HG02870 (cell line): ENCODE measurements at regions not wholly inside any gene's neighbourhood (a gene's known extent, or its start where the extent isn't known, plus 50 kb on each side); places are given as distances from the start of the nearest gene placed in this dataset.

Experiments
- ATAC-seq: cut with Tn5 transposase; IDR thresholded peaks from one replicate; pipeline ENCODE4 v1.9.1; 2021; ENCODE audit warnings: mild to moderate bottlenecking, moderate library complexity; ENCODE audit not compliant: unreplicated experiment

GRCh38 chr4:136581119-136581518 is 951.2 kb downstream of the PCDH18 start:
- ATAC-seq: no peak

DNA sequence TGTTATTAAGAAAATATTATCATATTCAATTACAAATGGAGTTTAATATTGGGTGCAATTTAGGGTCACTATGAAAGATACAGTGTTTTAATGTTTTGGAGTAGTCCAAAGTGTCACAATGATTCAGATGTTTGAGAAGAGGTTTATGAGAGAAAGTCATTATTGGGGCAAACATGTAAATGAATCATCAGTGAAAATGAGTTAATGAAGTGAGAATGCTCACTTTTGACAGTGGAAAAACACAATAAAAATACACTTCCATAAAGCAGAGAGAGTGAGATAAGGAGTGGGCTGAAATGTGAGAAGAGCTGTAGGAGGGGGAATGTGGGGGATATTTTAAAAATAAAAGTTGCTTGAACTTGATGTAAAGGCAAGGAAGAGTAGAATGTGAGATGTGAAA is 957.1 kb downstream of the PCDH18 start:
- ATAC-seq: no peak

DNA sequence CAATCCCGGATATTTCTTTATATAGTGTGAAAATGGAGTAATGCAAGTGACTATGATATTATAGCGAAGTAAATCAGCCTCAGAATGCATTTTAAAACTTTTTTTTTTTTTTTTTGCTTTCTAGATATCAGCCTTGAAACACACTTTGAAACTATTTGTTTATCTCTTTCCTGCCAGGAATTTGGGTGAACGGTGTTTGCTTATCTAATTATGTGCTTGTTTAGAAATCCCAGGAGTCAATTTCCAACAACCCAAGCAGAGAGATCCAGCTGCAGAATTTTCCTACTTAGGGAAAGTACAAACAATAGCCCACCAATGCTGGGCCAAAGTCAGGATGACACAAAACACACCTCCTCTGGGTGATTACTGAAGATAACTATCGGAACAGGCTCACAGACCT is 958.8 kb downstream of the PCDH18 start:
- no peak for ATAC-seq

- no peak for ATAC-seq
These were observed 961.0 kb downstream of the PCDH18 start for GRCh38 chr4:136571315-136571714.

DNA sequence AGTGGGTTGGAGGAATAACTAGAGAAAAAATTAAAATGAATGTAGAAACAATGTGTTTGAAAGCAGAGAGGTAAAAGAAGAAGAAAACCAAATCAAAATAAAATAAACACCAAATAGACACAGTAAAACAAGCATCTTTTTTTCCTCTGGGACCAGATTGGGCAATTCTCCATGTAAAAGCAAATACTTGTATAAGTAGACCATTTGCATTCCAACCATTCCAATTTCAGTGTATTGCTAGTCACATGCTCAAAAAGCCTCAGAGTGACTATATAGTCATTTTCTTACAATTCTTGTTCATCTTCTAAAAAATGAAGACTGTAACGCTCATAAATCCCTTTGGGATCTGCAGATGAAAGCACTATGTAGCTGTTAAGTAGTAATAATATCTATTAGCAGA is 969.5 kb downstream of the PCDH18 start:
- ATAC-seq: no peak

GRCh38 chr4:136558940-136559494 is 973.3 kb downstream of the PCDH18 start:
- no peak for ATAC-seq

GRCh38 chr4:136557396-136557795 is 974.9 kb downstream of the PCDH18 start:
- ATAC-seq: no peak

DNA sequence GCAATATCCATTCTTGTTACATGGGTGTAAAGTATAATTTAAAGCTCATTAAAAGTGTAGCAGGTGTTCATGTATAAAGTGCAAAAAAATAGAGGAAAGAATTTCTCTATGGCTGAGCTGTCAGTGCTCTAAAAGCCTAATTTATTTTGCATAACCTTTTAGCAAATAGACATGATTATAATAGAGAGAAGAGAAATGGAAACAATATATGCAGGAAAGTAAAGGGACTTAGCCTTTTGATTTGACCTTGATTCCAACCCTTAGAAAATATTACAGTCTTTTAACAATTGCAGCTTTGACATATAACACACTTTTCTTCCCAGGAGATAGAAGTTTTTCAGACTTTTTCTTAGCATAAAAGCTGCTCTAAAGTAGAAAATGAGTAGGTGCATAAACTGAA is 978.3 kb downstream of the PCDH18 start:
- no peak for ATAC-seq

DNA sequence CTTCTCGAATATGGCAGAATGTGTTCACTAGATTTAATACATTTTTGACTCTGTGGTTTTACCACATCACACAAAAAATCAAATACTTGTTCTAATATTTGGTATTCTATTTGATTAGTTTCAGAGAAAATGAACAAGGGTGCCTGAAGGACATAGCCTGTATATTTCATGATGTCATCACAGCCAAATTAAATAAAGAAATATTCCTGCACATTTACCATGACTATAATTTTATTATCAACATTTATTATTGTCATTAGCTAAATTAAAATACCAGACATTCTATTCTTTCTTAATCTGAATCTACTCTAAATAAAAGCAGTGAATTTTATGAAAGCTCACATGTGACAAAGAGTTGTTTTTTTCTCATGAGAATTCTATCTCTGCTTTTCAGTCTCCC is 980.5 kb downstream of the PCDH18 start:
- no peak for ATAC-seq

DNA sequence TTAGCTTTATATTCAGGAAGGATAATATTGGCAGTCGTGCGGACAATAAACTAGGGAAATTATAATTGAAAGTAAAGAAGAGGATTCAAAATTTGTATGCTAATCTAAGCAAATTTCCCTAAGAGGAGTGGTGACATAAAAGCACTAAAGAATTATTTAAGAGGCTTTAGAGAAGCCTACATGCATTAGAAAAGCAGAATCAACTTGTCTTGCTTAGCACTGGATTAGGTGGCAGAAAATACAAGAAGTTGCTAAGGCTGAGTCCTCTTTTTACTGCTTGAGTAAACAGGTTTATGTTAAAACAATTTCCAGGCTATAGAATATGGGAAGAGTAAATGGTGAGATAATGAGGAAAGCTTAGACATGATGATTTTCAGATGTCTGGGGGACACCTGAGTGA is 991.5 kb downstream of the PCDH18 start:
- ATAC-seq: no peak

GRCh38 chr4:136528131-136528530 is 1004.2 kb downstream of the PCDH18 start:
- ATAC-seq: no peak

DNA sequence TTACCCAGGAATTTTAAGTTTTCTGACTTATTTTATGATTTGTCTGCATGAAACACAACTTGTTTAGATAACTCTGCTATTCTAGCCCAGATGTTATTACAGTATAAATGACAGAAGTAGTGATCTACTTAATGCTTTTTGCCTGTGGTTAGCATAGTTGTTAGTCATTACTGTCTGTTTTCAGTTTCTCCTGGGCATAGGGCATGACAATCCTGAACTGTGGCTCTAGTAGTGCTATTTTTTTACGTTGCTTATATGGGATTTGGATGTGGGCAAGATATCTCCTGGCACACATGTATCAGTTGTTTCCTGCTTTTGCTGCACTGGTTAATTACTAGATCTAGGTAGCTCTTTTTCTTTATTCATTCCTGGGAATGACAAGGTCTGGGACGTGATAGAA is 1005.8 kb downstream of the PCDH18 start:
- no peak for ATAC-seq

- no peak for ATAC-seq
These were observed 1008.3 kb downstream of the PCDH18 start for GRCh38 chr4:136524039-136524438.

DNA sequence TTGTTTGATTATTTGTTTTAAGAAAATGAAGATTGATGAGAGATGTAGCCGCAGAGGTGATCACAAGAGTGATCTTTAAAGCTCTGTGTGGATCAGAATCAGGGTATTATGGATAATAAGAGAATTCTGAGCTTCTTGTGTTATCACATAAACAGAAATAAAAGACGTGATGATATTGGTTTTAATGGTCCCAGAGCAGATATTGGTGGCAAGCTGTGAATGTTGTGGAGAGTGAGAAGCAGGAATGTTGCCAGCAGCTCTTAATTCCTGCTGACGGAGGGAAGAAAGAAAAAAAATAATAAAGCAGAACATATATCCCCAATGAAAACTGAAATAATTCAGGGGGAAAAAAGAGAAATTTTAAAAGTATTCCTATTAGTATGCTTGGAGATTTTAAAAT is 1015.9 kb downstream of the PCDH18 start:
- no peak for ATAC-seq

DNA sequence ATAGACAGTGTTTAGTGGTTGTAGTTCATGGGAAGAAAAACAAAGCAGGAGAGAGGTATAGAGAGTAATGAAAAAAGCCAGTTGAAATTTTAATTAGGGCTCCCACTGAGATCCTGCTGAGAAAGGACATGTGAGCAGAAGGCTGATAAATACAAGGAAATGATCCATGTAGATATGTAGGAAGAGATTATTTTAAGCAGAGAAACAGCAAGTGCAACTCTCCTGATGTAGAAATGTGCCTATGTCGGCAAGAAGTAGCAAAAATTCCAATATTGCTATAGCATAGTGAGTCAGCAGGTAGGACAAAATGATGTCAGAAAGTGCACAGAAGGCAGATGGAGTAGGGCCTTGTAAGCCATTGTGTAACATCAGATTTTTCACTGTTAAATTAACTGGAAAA is 1027.3 kb downstream of the PCDH18 start:
- ATAC-seq: no peak

DNA sequence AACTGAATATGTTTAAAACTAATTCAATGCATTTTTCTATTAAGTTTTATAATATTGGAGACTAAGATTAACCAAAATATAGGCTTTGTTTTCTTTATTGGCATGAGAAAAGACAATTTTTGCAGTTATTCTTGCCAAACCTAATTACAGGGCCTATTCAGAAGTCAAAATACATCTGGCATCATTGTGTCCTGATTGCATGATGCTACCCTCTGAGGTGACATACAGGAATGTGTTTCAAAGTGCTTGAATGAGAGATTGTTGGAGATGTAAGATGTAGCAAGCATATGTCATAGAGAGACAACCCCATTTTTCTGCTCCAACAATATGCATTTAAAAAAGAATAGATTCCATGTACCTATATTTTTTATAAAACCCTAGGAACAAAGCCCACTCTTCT is 1036.4 kb downstream of the PCDH18 start:
- ATAC-seq: no peak

DNA sequence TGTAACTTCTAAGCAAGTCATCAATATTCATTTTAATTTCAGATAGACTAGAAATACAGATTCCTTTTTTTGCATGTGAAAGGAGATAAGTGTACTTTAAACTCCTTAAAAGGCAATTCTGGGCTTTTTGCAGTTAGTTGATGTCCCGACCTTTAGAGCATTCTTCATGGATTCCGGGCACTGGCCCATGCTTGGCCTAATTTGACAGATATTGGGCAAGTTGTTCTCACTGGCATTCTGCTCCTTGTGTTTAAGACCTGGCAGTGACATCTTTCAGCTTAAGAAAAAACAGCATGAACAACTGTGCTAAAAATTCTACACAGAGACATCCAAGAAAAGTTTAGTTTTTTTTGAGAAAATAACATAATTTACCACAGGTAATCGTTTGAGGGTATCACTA is 1037.2 kb downstream of the PCDH18 start:
- no peak for ATAC-seq

- ATAC-seq: no peak
These were observed 1043.2 kb downstream of the PCDH18 start for GRCh38 chr4:136489101-136489500.

- no peak for ATAC-seq
These were observed 1047.3 kb downstream of the PCDH18 start for GRCh38 chr4:136484996-136485395.

GRCh38 chr4:136476753-136477152 is 1055.5 kb downstream of the PCDH18 start:
- ATAC-seq: no peak

- ATAC-seq: no peak
These were observed 1061.2 kb downstream of the PCDH18 start for GRCh38 chr4:136471051-136471450.

- no peak for ATAC-seq
These were observed 1066.6 kb downstream of the PCDH18 start for GRCh38 chr4:136465691-136466090.

DNA sequence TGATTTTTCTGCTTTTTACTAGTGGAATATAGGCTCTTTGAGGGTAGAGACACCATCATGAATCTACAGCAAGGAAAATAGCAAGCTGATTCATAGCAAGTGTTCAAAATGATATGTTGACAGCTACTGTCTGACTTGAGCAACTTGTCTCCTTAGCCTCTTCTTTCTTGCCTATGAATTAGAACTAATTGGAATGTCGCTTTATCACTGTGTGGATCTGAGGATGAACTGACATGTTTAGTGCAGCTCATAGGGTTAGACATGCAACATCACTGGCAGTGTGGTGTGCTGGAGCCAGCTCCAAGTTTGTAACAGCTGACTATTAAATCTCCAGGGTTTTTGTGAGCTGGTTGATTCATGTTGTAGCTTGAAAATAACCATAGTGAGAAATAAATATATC is 1068.4 kb downstream of the PCDH18 start:
- no peak for ATAC-seq

DNA sequence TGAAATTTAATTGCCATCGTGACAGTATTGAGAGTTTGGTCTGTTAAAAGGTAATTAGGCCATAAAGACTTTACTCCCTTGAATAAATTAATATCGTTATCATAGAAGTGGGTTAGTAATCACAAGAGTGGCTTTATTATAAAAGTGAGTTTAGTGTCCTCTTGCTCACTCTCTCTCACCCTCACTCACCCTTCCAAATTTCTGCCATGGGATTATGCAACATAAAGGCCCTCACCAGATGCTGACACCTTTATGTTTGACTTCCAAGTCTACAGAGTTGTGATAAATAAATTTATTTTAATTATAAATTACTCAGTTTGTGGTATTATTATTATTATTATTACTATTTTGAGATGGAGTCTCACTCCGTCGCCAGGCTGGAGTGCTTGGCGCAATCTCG is 1070.8 kb downstream of the PCDH18 start:
- ATAC-seq: no peak
